ENCODE measurements at regions not wholly inside any gene's neighbourhood (a gene's known extent, or its start where the extent isn't known, plus 50 kb on each side); places are given as distances from the start of the nearest gene placed in this dataset.

- Histone ChIP-seq H3K4me1 (replicated peaks in 1 of 2; ENCODE audit: control insufficient read depth in 2 of 2, insufficient read depth in 2 of 2, low read length in 2 of 2) (no peaks in the 10 kb centered on the region), H3K9me3 (replicated peaks; ENCODE audit: control insufficient read depth, insufficient read depth, low read depth, low read length) (no peaks in the 10 kb centered on the region), H3K79me2 (ENCODE audit: control insufficient read depth, insufficient read depth, low read length) (no peaks in the 10 kb centered on the region), H3K27ac (ENCODE audit: extremely low read depth, low read depth, low read length) (no peak overlapping the region), H3K9ac (ENCODE audit: insufficient read depth in 1 of 2, low read depth in 2 of 2, low read length in 2 of 2) (no peak overlapping the region), H3K27me3 (ENCODE audit: control insufficient read depth in 2 of 2, insufficient read depth in 2 of 2, low read length in 2 of 2) (peaks cover 0 to 8% of the 10 kb centered on the region in 2 experiments; a peak in 1 of 5 replicates), H2AFZ (ENCODE audit: low read depth, low read length) (no peak overlapping the region), H3K9me1 (ENCODE audit: control insufficient read depth, insufficient read depth, low read length) (no peaks in the 10 kb centered on the region), H4K20me1 (replicated peaks; ENCODE audit: control insufficient read depth, insufficient read depth, low read length) (no peaks in the 10 kb centered on the region), H3K4me2 (ENCODE audit: insufficient read depth, low read length) (no peak overlapping the region), H3K36me3 (ENCODE audit: control insufficient read depth, insufficient read depth, low read length) (no peaks in the 10 kb centered on the region), H3K4me3 (no peak overlapping the region)
- ATAC-seq, result no peak
- WGBS (ENCODE audit: insufficient coverage, low coverage, missing lambda C conversion rate), result 3% methylated on average over 2 of the region's 2 CpGs
- CTCF ChIA-PET (ENCODE audit: low intra/inter-chr PET ratio), result no interaction called here
- POLR2A ChIA-PET, result interaction anchor here (0.6 kb wide), 1 partner anchor 76 kb away, joined by 3 read pairs; no protein-coding TSS in a partner anchor
- FAIRE-seq, result no peak
- intact Hi-C loops (cut with micrococcal nuclease) (no loop called here), in situ Hi-C loops (cut with MboI) (no loop called here)
- no TSS peak for BruUV-seq (replicated peaks)
- TF ChIP-seq IRF2 (CRISPR knock-in tag; IDR thresholded peaks at IDR 0.05), result no peak
- no peak for TF ChIP-seq ATF1 (CRISPR knock-in tag; IDR thresholded peaks at IDR 0.05)
- no peak for TF ChIP-seq ATF1 (tag; IDR thresholded peaks at IDR 0.05)
- TF ChIP-seq PYGO2 (tag; IDR thresholded peaks at IDR 0.05), result no peak
- TF ChIP-seq NR2F6 (CRISPR knock-in tag; IDR thresholded peaks at IDR 0.05), result no peak
- TF ChIP-seq ZNF507 (tag; conservative IDR thresholded peaks at IDR 0.05), result no peak
- DNase-seq (ENCODE audit: extremely low read depth in 1 of 4, low spot score in 3 of 4), result no peak
Observed at GRCh38 chr1:34354367-34354766, 177.7 kb downstream of the C1orf94 start.

DNA sequence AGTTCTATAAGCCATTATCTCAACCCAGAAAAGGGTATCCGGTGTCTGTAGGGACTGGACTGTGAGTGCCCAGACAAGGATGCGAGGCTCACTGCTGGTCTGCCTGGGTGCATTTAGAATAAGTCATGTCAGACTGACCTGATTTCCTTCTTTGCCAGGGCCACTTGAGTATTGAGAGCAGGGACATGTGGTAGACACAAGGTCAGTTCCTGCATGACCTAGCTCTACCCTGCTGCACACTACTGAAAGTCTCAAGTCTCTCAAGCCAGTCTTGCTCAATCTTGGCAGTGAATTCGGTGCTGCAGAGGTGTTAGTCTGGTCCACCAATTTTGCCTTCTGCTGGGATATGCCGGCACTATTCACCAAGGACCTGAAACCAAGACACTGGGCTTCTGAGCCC lies 180.1 kb downstream of the C1orf94 start:
- WGBS (ENCODE audit: insufficient coverage, low coverage, missing lambda C conversion rate), result 0% methylated on average over 4 of the region's 4 CpGs
- Histone ChIP-seq H3K9ac (ENCODE audit: insufficient read depth in 1 of 2, low read depth in 2 of 2, low read length in 2 of 2) (no peak overlapping the region), H3K27me3 (ENCODE audit: control insufficient read depth in 2 of 2, insufficient read depth in 2 of 2, low read length in 2 of 2) (peaks cover 0 to 4% of the 10 kb centered on the region in 2 experiments; a peak in 2 of 5 replicates), H3K9me3 (replicated peaks; ENCODE audit: control insufficient read depth, insufficient read depth, low read depth, low read length) (no peaks in the 10 kb centered on the region), H3K9me1 (ENCODE audit: control insufficient read depth, insufficient read depth, low read length) (no peaks in the 10 kb centered on the region), H3K4me3 (no peak overlapping the region), H3K4me2 (ENCODE audit: insufficient read depth, low read length) (no peak overlapping the region), H3K79me2 (ENCODE audit: control insufficient read depth, insufficient read depth, low read length) (no peaks in the 10 kb centered on the region), H3K27ac (ENCODE audit: extremely low read depth, low read depth, low read length) (no peak overlapping the region), H3K36me3 (ENCODE audit: control insufficient read depth, insufficient read depth, low read length) (no peaks in the 10 kb centered on the region), H3K4me1 (replicated peaks in 1 of 2; ENCODE audit: control insufficient read depth in 2 of 2, insufficient read depth in 2 of 2, low read length in 2 of 2) (no peaks in the 10 kb centered on the region), H2AFZ (ENCODE audit: low read depth, low read length) (no peak overlapping the region), H4K20me1 (replicated peaks; ENCODE audit: control insufficient read depth, insufficient read depth, low read length) (no peaks in the 10 kb centered on the region)
- in situ Hi-C loops (cut with MboI), result no loop called here
- POLR2A ChIA-PET, result no interaction called here
- intact Hi-C loops (cut with micrococcal nuclease), result no loop called here
- CTCF ChIA-PET (ENCODE audit: low intra/inter-chr PET ratio), result no interaction called here
- ATAC-seq, result no peak
- BruUV-seq (replicated peaks), result no TSS peak
- no peak for TF ChIP-seq ZNF583 (CRISPR knock-in tag; IDR thresholded peaks at IDR 0.05)
- TF ChIP-seq TAF9B (IDR thresholded peaks at IDR 0.05; ENCODE audit: partially characterized antibody), result no peak
- no peak for TF ChIP-seq PML (IDR thresholded peaks at IDR 0.05; ENCODE audit: low read length)
- no peak for DNase-seq (ENCODE audit: extremely low read depth in 1 of 4, low spot score in 3 of 4)
- no peak for FAIRE-seq

Measured in K562 (cell line).